H1 (cell line): ENCODE measurements at regions not wholly inside any gene's neighbourhood (a gene's known extent, or its start where the extent isn't known, plus 50 kb on each side); places are given as distances from the start of the nearest gene placed in this dataset.
A peak's percentile ranks its signal among the peaks of the same experiment; 100 is the strongest.

Source experiments
- CTCF ChIA-PET: fragments of 300-600 bp; sonication (Branson Sonifier 250); formaldehyde crosslinking; loops from one replicate; lab custom pipeline; 2021; ENCODE audit not compliant: partially characterized antibody; lab: Charles Lee
- POLR2A ChIA-PET: fragments of 300-600 bp; sonication (Branson Sonifier 250); formaldehyde crosslinking; loops from one replicate; lab custom pipeline; 2021; ENCODE audit warnings: inconsistent platforms; ENCODE audit not compliant: partially characterized antibody; lab: Charles Lee
- DNase-seq, 2 experiments: peaks; one replicate each; pipeline versions ENCODE4 v3.0.0 to v3.0.0-alpha.2; 2010 to 2022; ENCODE audit warnings: low spot score in 2 of 2, low read depth in 1 of 2, mixed read lengths in 1 of 2
- FAIRE-seq: peaks from 2 replicates; lab custom pipeline; 2011; peaks lifted over from hg19 to GRCh38; lab: Jason Lieb, UNC
- H2AFZ ChIP-seq: 2 replicates; pipeline ENCODE4 v1.8.1; 2012; ENCODE audit warnings: low read length, inconsistent platforms
- H2AK5ac ChIP-seq: 2 replicates; pipeline ENCODE4 v1.6.1; 2013; ENCODE audit warnings: low read depth, low read length
- H2BK120ac ChIP-seq: replicated peaks from 2 replicates; pipeline ENCODE3; 2013; ENCODE audit warnings: low read depth, low read length, inconsistent platforms
- H2BK12ac ChIP-seq: 2 replicates; pipeline ENCODE4 v1.6.1; 2013; ENCODE audit warnings: low read depth, low read length
- H2BK15ac ChIP-seq: 2 replicates; pipeline ENCODE4 v1.6.1; 2013; ENCODE audit warnings: low read length
- H2BK20ac ChIP-seq: 2 replicates; pipeline ENCODE4 v1.6.1; 2013; ENCODE audit warnings: low read length
- H2BK5ac ChIP-seq: 2 replicates; pipeline ENCODE4 v1.6.1; 2013; ENCODE audit warnings: low read depth, low read length
- H3K14ac ChIP-seq: 2 replicates; pipeline ENCODE4 v1.6.1; 2013; ENCODE audit warnings: inconsistent platforms; ENCODE audit not compliant: insufficient read length
- H3K18ac ChIP-seq: 2 replicates; pipeline ENCODE4 v1.6.1; 2013; ENCODE audit warnings: low read length; ENCODE audit errors: extremely low read depth
- H3K23ac ChIP-seq: 2 replicates; pipeline ENCODE4 v1.6.1; 2013; ENCODE audit warnings: inconsistent platforms; ENCODE audit not compliant: insufficient read length
- H3K23me2 ChIP-seq: 2 replicates; pipeline ENCODE4 v1.6.1; 2013; ENCODE audit warnings: low read depth, low read length
- H3K27ac ChIP-seq: 2 replicates; pipeline ENCODE4 v1.6.1; 2011; ENCODE audit warnings: low read depth, low read length, inconsistent platforms
- H3K27me3 ChIP-seq, 4 experiments: replicated peaks in 1 of 4; 1 replicate in 1 of 4; 2 replicates in 3 of 4; pipeline versions ENCODE4 v1.6.1 to v1.8.1; 2011 to 2013; ENCODE audit warnings: low read length in 3 of 4, mild to moderate bottlenecking in 3 of 4, inconsistent platforms in 2 of 4, mixed read lengths in 2 of 4, moderate library complexity in 1 of 4; ENCODE audit not compliant: control insufficient read depth in 3 of 4, insufficient read depth in 3 of 4; ENCODE audit errors: extremely low read depth in 1 of 4
- H3K36me3 ChIP-seq, 4 experiments: 2 replicates each; pipeline versions ENCODE4 v1.6.1 to v1.8.1; 2011 to 2013; ENCODE audit warnings: mild to moderate bottlenecking in 4 of 4, low read length in 3 of 4, moderate library complexity in 2 of 4, control low read depth in 1 of 4, inconsistent platforms in 1 of 4; ENCODE audit not compliant: insufficient read depth in 4 of 4, control insufficient read depth in 2 of 4
- H3K4ac ChIP-seq: replicated peaks from 2 replicates; pipeline ENCODE3; 2013; ENCODE audit warnings: low read length, low read depth, mixed read lengths, inconsistent platforms; ENCODE audit not compliant: insufficient read length
- H3K4me1 ChIP-seq, 4 experiments: replicated peaks in 1 of 4; 1 replicate in 1 of 4; 2 replicates in 3 of 4; pipeline versions ENCODE4 v1.6.1 to v1.8.1; 2011 to 2013; ENCODE audit warnings: low read length in 3 of 4, inconsistent platforms in 2 of 4, mixed read lengths in 1 of 4; ENCODE audit not compliant: insufficient read depth in 4 of 4, control insufficient read depth in 3 of 4
- H3K4me2 ChIP-seq, 2 experiments: 2 replicates each; pipeline versions ENCODE4 v1.6.1 to v1.8.1; 2011 to 2013; ENCODE audit warnings: low read depth in 2 of 2, low read length in 2 of 2, control low read depth in 1 of 2, inconsistent platforms in 1 of 2, mild to moderate bottlenecking in 1 of 2; ENCODE audit not compliant: insufficient read depth in 1 of 2
- H3K4me3 ChIP-seq, 4 experiments: fragments of 200-600, 300-600 bp in 1 of 4; sonication (generic), shearing (Covaris generic), sonication (Bioruptor Twin) in 1 of 4; 2 replicates each; pipeline versions ENCODE4 v1.5.1 to v1.8.1; 2011 to 2016; ENCODE audit warnings: low read length in 4 of 4, low read depth in 3 of 4, control low read depth in 2 of 4, inconsistent platforms in 2 of 4, mild to moderate bottlenecking in 2 of 4, mixed read lengths in 1 of 4, moderate library complexity in 1 of 4; ENCODE audit not compliant: insufficient read depth in 2 of 4; ENCODE audit errors: extremely low read depth in 1 of 4
- H3K56ac ChIP-seq: replicated peaks from 2 replicates; pipeline ENCODE3; 2013; ENCODE audit warnings: low read depth, mild to moderate bottlenecking, mixed read lengths, low read length, inconsistent platforms; ENCODE audit not compliant: insufficient read length
- H3K79me1 ChIP-seq: 2 replicates; pipeline ENCODE4 v1.6.1; 2013; ENCODE audit warnings: low read depth, low read length, control low read depth
- H3K79me2 ChIP-seq, 2 experiments: 2 replicates each; pipeline versions ENCODE4 v1.6.1 to v1.8.1; 2012 to 2013; ENCODE audit warnings: low read length in 2 of 2, mild to moderate bottlenecking in 2 of 2, inconsistent platforms in 1 of 2; ENCODE audit not compliant: insufficient read depth in 2 of 2, control insufficient read depth in 1 of 2
- H3K9ac ChIP-seq, 4 experiments: replicated peaks in 1 of 4; 1 replicate in 1 of 4; 2 replicates in 3 of 4; pipeline versions ENCODE4 v1.6.1 to v1.8.1; 2011 to 2013; ENCODE audit warnings: low read depth in 3 of 4, low read length in 3 of 4, control low read depth in 2 of 4, mild to moderate bottlenecking in 2 of 4, moderate library complexity in 2 of 4, inconsistent platforms in 1 of 4; ENCODE audit errors: extremely low read depth in 1 of 4
- H3K9me3 ChIP-seq, 2 experiments: 2 replicates each; pipeline versions ENCODE4 v1.6.1 to v1.8.1; 2012 to 2013; ENCODE audit warnings: mild to moderate bottlenecking in 2 of 2, moderate library complexity in 2 of 2, control low read depth in 1 of 2, inconsistent platforms in 1 of 2, low read depth in 1 of 2, low read length in 1 of 2, mixed read lengths in 1 of 2; ENCODE audit not compliant: insufficient read depth in 2 of 2
- H4K20me1 ChIP-seq, 2 experiments: replicated peaks in 1 of 2; 2 replicates each; pipeline versions ENCODE3 to v1.8.1; 2011 to 2013; ENCODE audit warnings: inconsistent platforms in 2 of 2, low read length in 2 of 2, mild to moderate bottlenecking in 1 of 2; ENCODE audit not compliant: insufficient read depth in 2 of 2, control insufficient read depth in 1 of 2
- H4K5ac ChIP-seq: 2 replicates; pipeline ENCODE4 v1.6.1; 2013; ENCODE audit warnings: low read length, low read depth, mixed read lengths, inconsistent platforms; ENCODE audit not compliant: insufficient read length
- H4K8ac ChIP-seq: 2 replicates; pipeline ENCODE4 v1.8.0; 2013; ENCODE audit warnings: mild to moderate bottlenecking, moderate library complexity, low read length, inconsistent platforms; ENCODE audit not compliant: insufficient read depth; ENCODE audit errors: extremely low read depth
- H4K91ac ChIP-seq: replicated peaks from 2 replicates; pipeline ENCODE3; 2013; ENCODE audit warnings: low read length, mixed read lengths, inconsistent platforms; ENCODE audit not compliant: insufficient read length
- ASH2L ChIP-seq: fragments of 200-600, 300-600 bp; sonication (generic); IDR thresholded peaks from one replicate; pipeline ENCODE4 v1.7.1; 2017; ENCODE audit warnings: low read length
- ATF3 ChIP-seq: IDR thresholded peaks from 2 replicates; pipeline ENCODE4 v1.6.1; 2011; ENCODE audit warnings: low read depth, mild to moderate bottlenecking, low read length; ENCODE audit not compliant: insufficient read depth
- CHD1 ChIP-seq: IDR thresholded peaks from 2 replicates; pipeline ENCODE4 v1.6.1; 2012; ENCODE audit warnings: low read depth, low read length, improper control_type of control experiment
- EZH2 ChIP-seq: fragments of 200-600 bp; sonication (generic); IDR thresholded peaks from 2 replicates; pipeline ENCODE4 v1.7.1; 2012; ENCODE audit warnings: low read depth, mild to moderate bottlenecking, moderate library complexity, low read length, inconsistent platforms; ENCODE audit not compliant: severe bottlenecking
- GABPA ChIP-seq: IDR thresholded peaks from 2 replicates; pipeline ENCODE4 v1.6.1; 2011; ENCODE audit warnings: mild to moderate bottlenecking, low read length, moderate library complexity, borderline replicate concordance; ENCODE audit not compliant: insufficient read depth
- JUND ChIP-seq: IDR thresholded peaks from 2 replicates; pipeline ENCODE4 v1.6.1; 2011; ENCODE audit warnings: mild to moderate bottlenecking, improper control_type of control experiment, low read length
- MAFK ChIP-seq: IDR thresholded peaks from 2 replicates; pipeline ENCODE4 v1.6.1; 2012; ENCODE audit warnings: low read depth, mild to moderate bottlenecking, improper control_type of control experiment, low read length
- NANOG ChIP-seq: IDR thresholded peaks from 2 replicates; pipeline ENCODE4 v1.6.1; 2011; ENCODE audit warnings: low read length, low read depth, mild to moderate bottlenecking, inconsistent platforms; ENCODE audit not compliant: insufficient read depth, poor library complexity, severe bottlenecking
- POLR2AphosphoS5 ChIP-seq: IDR thresholded peaks from 2 replicates; pipeline ENCODE4 v1.6.1; 2011; ENCODE audit warnings: low read depth, low read length
- POU5F1 ChIP-seq: IDR thresholded peaks from 2 replicates; pipeline ENCODE4 v1.6.1; 2011; ENCODE audit warnings: low read depth, mild to moderate bottlenecking, low read length, moderate library complexity
- SAP30 ChIP-seq: fragments of 300-600 bp; sonication (generic); IDR thresholded peaks from 2 replicates; pipeline ENCODE4 v1.7.1; 2012; ENCODE audit warnings: low read length, moderate library complexity, mild to moderate bottlenecking, inconsistent platforms; ENCODE audit not compliant: insufficient read depth, insufficient replicate concordance
- TAF7 ChIP-seq: optimal IDR thresholded peaks from 2 replicates; pipeline ENCODE3; 2011; ENCODE audit warnings: low read depth, mild to moderate bottlenecking, inconsistent platforms, low read length, moderate library complexity, borderline replicate concordance
- TEAD4 ChIP-seq: IDR thresholded peaks from 2 replicates; pipeline ENCODE4 v1.6.1; 2012; ENCODE audit warnings: low read depth, low read length, inconsistent platforms, mixed read lengths
- WGBS, 2 experiments: shearing (Covaris generic) in 1 of 2; methylation state at CpG; one replicate each; pipeline versions ENCODE4 v1.1.6 to v1.1.7; 2013 to 2015; ENCODE audit warnings: low lambda C conversion rate in 2 of 2, mixed read lengths in 2 of 2, inconsistent platforms in 1 of 2, low coverage in 1 of 2, missing lambda C conversion rate in 1 of 2; ENCODE audit not compliant: insufficient replicate concordance in 2 of 2, insufficient coverage in 1 of 2, insufficient read length in 1 of 2; ENCODE audit errors: extremely low coverage in 1 of 2, missing lambda C conversion rate in 1 of 2; 5-methylcytosine and 5-hydroxymethylcytosine counted together

GRCh38 chr22:48806227-48806781, 1021.4 kb downstream of the BRD1 start:
- H3K23ac ChIP-seq: no peak overlapping the region
- WGBS, 2 experiments: 91% methylated on average over 16 of the region's 16 CpGs; no CpG with 5 or more reads in 1 of the 2 experiments
- no peaks in the 10 kb centered on the region for H3K79me2 ChIP-seq
- H3K27ac ChIP-seq: no peak overlapping the region
- H3K23me2 ChIP-seq: peaks cover 3% of the 10 kb centered on the region; the same call in 1 of the 2 replicates
- no peaks in the 10 kb centered on the region for H3K27me3 ChIP-seq
- no peak overlapping the region; the same call in 1 of the 2 replicates for H2BK12ac ChIP-seq
- H3K4me3 ChIP-seq: no peak overlapping the region
- no peak overlapping the region for H3K4me2 ChIP-seq
- FAIRE-seq (no peak), DNase-seq (peak in 1 of 2 experiments; percentile 40)
- H4K5ac ChIP-seq: no peak overlapping the region
- H3K9me3 ChIP-seq: no peaks in the 10 kb centered on the region
- ChIA-PET CTCF (interaction anchor here (1.0 kb wide), 1 partner anchor 19 kb away, joined by 3 read pairs; no protein-coding TSS in a partner anchor), POLR2A (no interaction called here)
- H3K4ac ChIP-seq: no peak overlapping the region
- no peaks in the 10 kb centered on the region for H4K20me1 ChIP-seq
- H3K79me1 ChIP-seq: no peaks in the 10 kb centered on the region
- no peak overlapping the region for H4K91ac ChIP-seq
- no peak overlapping the region for H3K9ac ChIP-seq
- no peak overlapping the region for H3K14ac ChIP-seq
- no peak overlapping the region for H2AK5ac ChIP-seq
- no peaks in the 10 kb centered on the region for H3K36me3 ChIP-seq
- no peak overlapping the region for H3K18ac ChIP-seq
- no peak overlapping the region for H2BK120ac ChIP-seq
- H3K56ac ChIP-seq: no peak overlapping the region
- H2BK15ac ChIP-seq: no peak overlapping the region
- H2AFZ ChIP-seq: no peak overlapping the region
- no peaks in the 10 kb centered on the region for H3K4me1 ChIP-seq
- H2BK5ac ChIP-seq: no peak overlapping the region
- no peak overlapping the region for H2BK20ac ChIP-seq
- H4K8ac ChIP-seq: no peak overlapping the region
- no peak for TF ChIP-seq ASH2L
- no peak for TF ChIP-seq POLR2AphosphoS5
- TF ChIP-seq MAFK: no peak
- TF ChIP-seq POU5F1: no peak
- no peak for TF ChIP-seq EZH2
- TF ChIP-seq SAP30: no peak
- TF ChIP-seq TEAD4: no peak
- TF ChIP-seq NANOG: no peak
- TF ChIP-seq CHD1: no peak
- TF ChIP-seq GABPA: no peak
- TF ChIP-seq JUND: no peak
- TF ChIP-seq TAF7: no peak
- TF ChIP-seq ATF3: no peak
